HG03439 (cell line): ENCODE measurements at regions not wholly inside any gene's neighbourhood (a gene's known extent, or its start where the extent isn't known, plus 50 kb on each side); places are given as distances from the start of the nearest gene placed in this dataset.
A peak's percentile ranks its signal among the peaks of the same experiment; 100 is the strongest.

Experiments used
- ATAC-seq: cut with Tn5 transposase; IDR thresholded peaks from one replicate; pipeline ENCODE4 v1.9.1; 2021; ENCODE audit warnings: mild to moderate bottlenecking, moderate library complexity; ENCODE audit not compliant: unreplicated experiment

- no peak for ATAC-seq
These were observed 63.8 kb upstream of the IL1R1 start for GRCh38 chr2:102078773-102079172.

GRCh38 chr2:102080451-102081242, 61.9 kb upstream of the IL1R1 start:
- no peak for ATAC-seq

- no peak for ATAC-seq
These were observed 61.4 kb upstream of the IL1R1 start for GRCh38 chr2:102081243-102081522.

- no peak for ATAC-seq
These were observed 60.9 kb upstream of the IL1R1 start for GRCh38 chr2:102081606-102082005.

- ATAC-seq: peak; percentile 86
These were observed 59.8 kb upstream of the IL1R1 start for GRCh38 chr2:102082571-102083392.

GRCh38 chr2:102083393-102083703, 59.2 kb upstream of the IL1R1 start:
- no peak for ATAC-seq

- ATAC-seq: no peak
These were observed 57.9 kb upstream of the IL1R1 start for GRCh38 chr2:102084651-102085050.

GRCh38 chr2:102085238-102085637, 57.3 kb upstream of the IL1R1 start:
- no peak for ATAC-seq

- ATAC-seq: no peak
These were observed 56.2 kb upstream of the IL1R1 start for GRCh38 chr2:102086150-102086872.

- no peak for ATAC-seq
These were observed 51.4 kb upstream of the IL1R1 start for GRCh38 chr2:102091121-102091520.

GRCh38 chr2:102091908-102092307, 50.6 kb upstream of the IL1R1 start:
- ATAC-seq: no peak

- ATAC-seq: no peak
These were observed 50.0 kb upstream of the IL1R1 start for GRCh38 chr2:102092535-102092934.
